GM10248 (cell line): ENCODE measurements at regions not wholly inside any gene's neighbourhood (a gene's known extent, or its start where the extent isn't known, plus 50 kb on each side); places are given as distances from the start of the nearest gene placed in this dataset.
"Not testable (repeated sequence)": the region's sequence is repeated elsewhere in the genome, so short reads cannot be mapped to it uniquely, and the experiment has no call there.

Experiments
- CTCF ChIA-PET: fragments of 300-600 bp; sonication (Branson Sonifier 250); formaldehyde crosslinking; extraction: SDS; loops from one replicate; lab custom pipeline; 2021; ENCODE audit warnings: antibody characterized with exemption; lab: Yijun Ruan, JAX
- POLR2A ChIA-PET: fragments of 350-650 bp; sonication (Branson Sonifier 250); formaldehyde crosslinking; extraction: SDS; loops from one replicate; lab custom pipeline; 2020; ENCODE audit warnings: antibody characterized with exemption; lab: Yijun Ruan, JAX
- DNase-seq: peaks from one replicate; pipeline ENCODE4 v3.0.0; 2012; ENCODE audit errors: extremely low spot score
- CTCF ChIP-seq: IDR thresholded peaks from 2 replicates; pipeline ENCODE4 v1.5.1; 2012; ENCODE audit warnings: mild to moderate bottlenecking, low read depth; ENCODE audit errors: extremely low read depth, missing control alignments, control extremely low read depth

- DNase-seq = no peak
- ChIA-PET POLR2A (no interaction called here), CTCF (interaction anchor here (0.8 to 1.3 kb wide), 3 partner anchors 10 to 1023 kb away, joined by 3 read pairs; no protein-coding TSS in a partner anchor)
- no peak for TF ChIP-seq CTCF
Measured at GRCh38 chr10:23534761-23535160, 95.9 kb downstream of the OTUD1 start.

DNA sequence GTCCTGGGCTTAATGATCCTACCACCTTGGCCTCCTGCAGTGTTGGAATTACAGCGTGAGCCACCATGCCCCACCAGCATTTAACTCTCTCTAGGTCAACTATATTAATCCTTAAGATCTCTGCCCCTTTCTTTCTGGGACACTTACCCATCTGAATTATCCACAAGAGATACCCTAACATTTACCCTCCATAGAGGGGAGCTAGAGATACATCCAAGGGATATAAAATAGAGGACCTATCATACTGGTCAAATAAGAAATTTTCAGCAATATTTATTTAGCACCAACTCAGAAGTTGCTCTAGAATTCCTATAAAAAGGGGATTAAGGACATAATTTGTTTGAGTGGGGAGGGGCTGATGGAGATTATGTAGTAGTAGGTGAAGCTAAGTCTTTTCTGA, 96.5 kb downstream of the OTUD1 start:
- DNase-seq = no peak
- CTCF ChIA-PET = interaction anchor here (0.8 to 1.3 kb wide), 3 partner anchors 11 to 1022 kb away, joined by 3 read pairs; no protein-coding TSS in a partner anchor
- POLR2A ChIA-PET = no interaction called here
- TF ChIP-seq CTCF = no peak

DNA sequence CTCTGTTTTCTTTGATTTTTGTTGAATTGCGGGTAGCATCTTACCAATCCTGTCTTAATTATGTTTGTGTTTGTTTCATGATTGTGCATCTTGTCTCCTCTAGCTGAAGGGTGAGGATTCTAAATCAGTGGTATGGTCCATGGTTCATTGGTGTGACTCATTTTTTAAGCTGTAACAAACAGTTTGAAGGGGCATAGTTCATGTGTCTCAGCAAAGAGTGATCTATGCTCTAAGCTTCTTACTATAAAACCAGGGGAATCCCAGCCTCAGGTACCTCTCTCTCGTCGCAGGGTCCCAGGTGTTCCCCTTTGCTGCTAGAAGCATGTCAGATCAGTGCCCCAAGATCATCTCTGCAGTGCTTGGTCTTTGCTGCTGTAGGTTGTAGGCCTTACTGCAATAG, 100.1 kb downstream of the OTUD1 start:
- DNase-seq = no peak
- ChIA-PET CTCF (interaction anchor here (1.3 to 3.2 kb wide), 2 partner anchors 10 to 18 kb away, joined by 3 to 19 read pairs; no protein-coding TSS in a partner anchor), POLR2A (no interaction called here)
- no peak for TF ChIP-seq CTCF

DNA sequence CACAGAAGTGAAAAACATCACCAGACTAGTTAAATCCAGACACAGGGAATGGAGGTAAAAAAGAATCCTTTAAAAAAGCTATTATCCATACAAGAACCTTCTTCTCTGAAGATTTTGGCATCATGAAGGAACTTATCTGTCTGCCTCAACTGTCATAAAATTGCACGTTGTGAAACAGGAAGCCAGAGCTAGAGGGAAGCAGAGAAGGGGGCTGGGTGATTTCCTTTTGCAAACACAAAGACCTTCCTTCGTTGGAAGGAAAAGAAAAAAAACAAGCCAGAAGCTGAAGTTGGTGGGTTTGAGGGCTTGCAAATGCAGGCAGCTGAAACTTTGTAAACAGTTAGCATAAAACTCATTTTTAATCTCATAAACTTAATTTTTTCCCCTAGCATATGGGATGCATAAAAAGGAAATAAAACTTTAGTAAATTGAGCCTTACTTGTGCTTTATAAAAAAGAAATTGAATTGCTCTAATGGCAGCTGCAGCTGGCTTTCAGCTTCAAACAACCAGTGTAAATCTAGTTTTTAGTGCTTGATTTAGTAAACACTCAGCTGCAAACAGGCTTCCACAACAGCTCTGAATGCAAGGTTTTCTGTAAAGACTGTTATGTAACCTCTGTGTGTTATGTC, 101.6 kb downstream of the OTUD1 start:
- POLR2A ChIA-PET = no interaction called here

DNA sequence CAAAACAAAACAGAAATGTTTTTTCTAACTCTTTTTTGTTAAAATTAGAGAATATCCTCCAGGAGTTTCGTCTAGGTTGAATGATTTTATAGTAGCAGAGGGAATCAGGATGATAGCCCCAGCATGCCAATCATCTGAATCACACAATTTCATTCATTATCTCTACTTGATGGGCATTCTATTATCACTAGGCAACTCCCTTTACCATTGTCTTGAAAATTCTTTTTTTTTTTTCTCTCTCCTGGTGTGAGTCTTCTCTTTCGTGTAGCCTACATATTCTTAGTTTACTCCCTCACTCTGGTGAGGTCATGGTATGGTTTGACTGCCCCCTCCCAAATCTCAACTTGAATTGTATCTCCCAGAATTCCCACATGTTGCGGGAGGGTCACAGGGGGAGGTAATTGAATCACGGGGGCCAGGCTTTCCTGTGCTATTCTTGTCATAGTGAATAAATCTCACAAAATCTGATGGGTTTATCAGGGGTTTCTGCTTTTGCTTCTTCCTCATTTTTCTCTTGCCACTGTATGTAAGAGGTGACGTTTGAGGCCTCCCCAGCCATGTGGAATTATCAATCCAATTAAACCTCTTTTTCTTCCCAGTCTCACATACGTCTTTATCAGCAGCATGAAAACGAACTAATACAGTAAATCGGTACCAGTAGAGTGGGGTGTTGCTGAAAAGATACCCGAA, 105.0 kb downstream of the OTUD1 start:
- CTCF ChIA-PET = no interaction called here
- TF ChIP-seq CTCF = no peak
- DNase-seq = no peak
- POLR2A ChIA-PET = no interaction called here

More for the DNA sequence above, 101.6 kb downstream of the OTUD1 start:
- TF ChIP-seq CTCF = no peak
- CTCF ChIA-PET = interaction anchor here (1.2 to 3.2 kb wide), 2 partner anchors 11 to 226 kb away, joined by 3 to 19 read pairs; no protein-coding TSS in a partner anchor
- no peak for DNase-seq

- CTCF ChIA-PET, DNase-seq, POLR2A ChIA-PET: not testable (repeated sequence)
Measured at GRCh38 chr10:23545866-23546265, 107.0 kb downstream of the OTUD1 start.
